Endodermal cell (in vitro differentiated cells): ENCODE measurements at regions not wholly inside any gene's neighbourhood (a gene's known extent, or its start where the extent isn't known, plus 50 kb on each side); places are given as distances from the start of the nearest gene placed in this dataset.

Experiments
- DNase-seq: peaks from one replicate; pipeline ENCODE4 v3.0.0-alpha.2; 2017
- H3K27ac ChIP-seq: 2 replicates; pipeline ENCODE4 v1.5.1; 2013; ENCODE audit warnings: mild to moderate bottlenecking, low read depth, low read length, moderate library complexity
- H3K27me3 ChIP-seq: 2 replicates; pipeline ENCODE4 v1.6.1; 2013; ENCODE audit warnings: mild to moderate bottlenecking, low read length, moderate library complexity; ENCODE audit not compliant: insufficient read depth, control insufficient read depth, poor library complexity, severe bottlenecking
- H3K36me3 ChIP-seq: 2 replicates; pipeline ENCODE4 v1.7.0; 2013; ENCODE audit warnings: mild to moderate bottlenecking, low read length, moderate library complexity; ENCODE audit not compliant: control insufficient read depth, insufficient read depth
- H3K4me1 ChIP-seq: one replicate; pipeline ENCODE4 v1.7.0; 2013; ENCODE audit warnings: low read length; ENCODE audit not compliant: control insufficient read depth, insufficient read depth
- H3K4me3 ChIP-seq: 2 replicates; pipeline ENCODE4 v1.5.1; 2013; ENCODE audit warnings: mild to moderate bottlenecking, low read length, moderate library complexity
- H3K9ac ChIP-seq: 2 replicates; pipeline ENCODE4 v1.6.1; 2013; ENCODE audit warnings: mild to moderate bottlenecking, low read length, moderate library complexity; ENCODE audit not compliant: poor library complexity, severe bottlenecking; ENCODE audit errors: extremely low read depth
- H3K9me3 ChIP-seq: 2 replicates; pipeline ENCODE4 v1.6.1; 2013; ENCODE audit warnings: mild to moderate bottlenecking, low read length, moderate library complexity; ENCODE audit not compliant: control insufficient read depth
- H3K27ac Mint-ChIP-seq: 2 replicates; pipeline ENCODE4 v1.8.0; 2020; ENCODE audit warnings: mixed read lengths
- H3K27me3 Mint-ChIP-seq: 2 replicates; pipeline ENCODE4 v1.8.0; 2021; ENCODE audit warnings: mild to moderate bottlenecking, mixed read lengths; ENCODE audit not compliant: insufficient read depth
- H3K36me3 Mint-ChIP-seq: 2 replicates; pipeline ENCODE4 v1.8.0; 2020; ENCODE audit warnings: low read depth, mixed read lengths
- H3K4me1 Mint-ChIP-seq: 2 replicates; pipeline ENCODE4 v1.8.0; 2020; ENCODE audit warnings: mixed read lengths
- H3K4me3 Mint-ChIP-seq: 2 replicates; pipeline ENCODE4 v1.8.0; 2020; ENCODE audit warnings: mild to moderate bottlenecking, moderate library complexity, mixed read lengths
- H3K9me3 Mint-ChIP-seq: 2 replicates; pipeline ENCODE4 v1.8.0; 2020; ENCODE audit warnings: mild to moderate bottlenecking, mixed read lengths
- WGBS, 2 experiments: methylation state at CpG; one replicate each; pipeline versions ENCODE4 v1.1.5 to v1.1.7; 2013; ENCODE audit warnings: missing lambda C conversion rate in 2 of 2, mixed read lengths in 1 of 2; ENCODE audit not compliant: insufficient coverage in 1 of 2, insufficient read length in 1 of 2; 5-methylcytosine and 5-hydroxymethylcytosine counted together
- TF ChIP-seq, protein P1 (sequence below): fragments of 200-600 bp; sonication (generic); conservative IDR thresholded peaks from 2 replicates; pipeline ENCODE4 v1.5.0; 2021; ENCODE audit warnings: antibody characterized with exemption, mild to moderate bottlenecking

DNA sequence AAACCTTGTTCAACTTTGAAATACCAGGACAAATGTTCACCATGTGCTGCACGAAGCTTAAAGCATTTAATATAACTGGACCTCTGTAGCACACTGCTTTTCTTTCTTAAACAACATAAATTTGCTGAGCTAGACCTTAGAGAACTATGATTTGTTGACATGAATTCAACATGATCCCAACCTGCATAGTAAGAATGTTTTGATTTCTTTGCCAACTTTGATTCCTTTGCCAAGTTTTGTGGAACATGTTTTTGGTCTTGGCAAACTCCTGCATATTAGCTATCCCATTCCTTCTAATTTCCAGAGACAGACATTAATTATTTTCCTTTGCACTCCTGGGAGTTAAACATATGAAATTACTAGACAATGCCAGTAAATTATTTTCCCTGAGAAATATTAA lies 197.2 kb upstream of the RBMS3 start:
- Mint-ChIP-seq H3K27me3 (no peaks in the 10 kb centered on the region), H3K4me3 (no peak overlapping the region), H3K4me1 (no peaks in the 10 kb centered on the region), H3K27ac (no peak overlapping the region), H3K36me3 (no peaks in the 10 kb centered on the region), H3K9me3 (no peaks in the 10 kb centered on the region)
- no peak for DNase-seq
- Histone ChIP-seq H3K4me1 (no peaks in the 10 kb centered on the region), H3K36me3 (no peaks in the 10 kb centered on the region), H3K4me3 (no peak overlapping the region), H3K27me3 (no peaks in the 10 kb centered on the region), H3K9ac (no peak overlapping the region), H3K27ac (no peak overlapping the region), H3K9me3 (no peaks in the 10 kb centered on the region)
- 82 to 100% methylated on average over 1 of the region's 1 CpG for WGBS, 2 experiments
- TF ChIP-seq, protein P1, sequence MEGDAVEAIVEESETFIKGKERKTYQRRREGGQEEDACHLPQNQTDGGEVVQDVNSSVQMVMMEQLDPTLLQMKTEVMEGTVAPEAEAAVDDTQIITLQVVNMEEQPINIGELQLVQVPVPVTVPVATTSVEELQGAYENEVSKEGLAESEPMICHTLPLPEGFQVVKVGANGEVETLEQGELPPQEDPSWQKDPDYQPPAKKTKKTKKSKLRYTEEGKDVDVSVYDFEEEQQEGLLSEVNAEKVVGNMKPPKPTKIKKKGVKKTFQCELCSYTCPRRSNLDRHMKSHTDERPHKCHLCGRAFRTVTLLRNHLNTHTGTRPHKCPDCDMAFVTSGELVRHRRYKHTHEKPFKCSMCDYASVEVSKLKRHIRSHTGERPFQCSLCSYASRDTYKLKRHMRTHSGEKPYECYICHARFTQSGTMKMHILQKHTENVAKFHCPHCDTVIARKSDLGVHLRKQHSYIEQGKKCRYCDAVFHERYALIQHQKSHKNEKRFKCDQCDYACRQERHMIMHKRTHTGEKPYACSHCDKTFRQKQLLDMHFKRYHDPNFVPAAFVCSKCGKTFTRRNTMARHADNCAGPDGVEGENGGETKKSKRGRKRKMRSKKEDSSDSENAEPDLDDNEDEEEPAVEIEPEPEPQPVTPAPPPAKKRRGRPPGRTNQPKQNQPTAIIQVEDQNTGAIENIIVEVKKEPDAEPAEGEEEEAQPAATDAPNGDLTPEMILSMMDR, result no peak

DNA sequence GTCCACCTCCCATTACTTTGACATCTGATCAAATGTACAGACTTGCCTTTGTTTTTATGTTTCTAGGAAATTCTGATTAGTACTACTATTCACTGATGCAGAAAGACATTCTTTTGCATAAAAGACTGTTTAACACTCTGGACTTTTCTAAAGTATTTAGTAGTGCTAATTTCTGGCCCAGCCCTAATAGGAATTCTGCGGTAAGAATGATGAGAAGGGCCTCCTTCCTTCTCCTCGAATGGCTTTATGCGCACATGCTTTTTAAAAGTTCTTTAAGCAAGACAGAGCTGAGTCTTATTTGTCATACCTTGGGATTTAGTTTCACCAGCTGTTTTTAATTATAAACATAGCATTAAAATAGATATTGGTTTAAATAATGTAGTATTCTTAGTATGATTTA lies 192.3 kb upstream of the RBMS3 start:
- Mint-ChIP-seq H3K27ac (no peak overlapping the region), H3K4me3 (no peak overlapping the region), H3K9me3 (no peaks in the 10 kb centered on the region), H3K27me3 (no peaks in the 10 kb centered on the region), H3K36me3 (no peaks in the 10 kb centered on the region), H3K4me1 (no peaks in the 10 kb centered on the region)
- no peak for DNase-seq
- TF ChIP-seq, protein P1, result no peak
- no peaks in the 10 kb centered on the region for H3K9me3 ChIP-seq
- no peaks in the 10 kb centered on the region for H3K36me3 ChIP-seq
- H3K4me1 ChIP-seq, result no peaks in the 10 kb centered on the region
- WGBS, 2 experiments, result 88 to 94% methylated on average over 1 to 3 of the region's 3 CpGs
- no peaks in the 10 kb centered on the region for H3K27me3 ChIP-seq
- no peak overlapping the region for H3K4me3 ChIP-seq
- H3K9ac ChIP-seq, result no peak overlapping the region
- no peak overlapping the region for H3K27ac ChIP-seq

DNA sequence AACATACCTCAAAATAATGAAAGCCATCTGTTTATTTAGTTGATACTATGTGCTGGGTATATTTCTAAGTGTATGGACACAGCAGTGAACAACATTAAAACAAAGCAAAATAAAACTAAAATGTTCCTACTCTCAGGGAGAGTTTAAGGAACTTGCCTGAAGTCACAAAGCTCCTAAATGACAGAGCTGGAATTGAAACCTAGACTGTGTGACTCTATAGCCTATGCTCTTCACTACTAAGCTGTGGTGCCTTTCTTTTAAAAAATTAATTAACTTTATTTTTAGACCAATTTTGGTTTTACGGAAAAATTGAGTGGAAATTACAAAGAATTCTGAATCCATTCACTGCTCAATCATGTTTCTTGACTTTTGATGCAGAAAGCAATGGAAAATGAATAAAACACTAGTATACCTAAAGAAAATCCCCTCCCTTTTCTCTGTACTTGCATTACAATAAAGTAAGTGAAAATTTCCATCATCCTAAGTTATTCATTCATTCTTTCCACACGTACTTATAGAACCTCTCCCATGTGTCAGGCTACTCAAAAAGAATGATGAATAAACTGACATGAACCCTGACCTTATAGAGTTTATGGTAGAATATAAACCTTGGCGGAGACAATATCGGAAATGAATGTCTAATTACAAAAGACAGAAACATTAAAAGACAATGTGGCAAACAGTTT lies 189.8 kb upstream of the RBMS3 start:
- no peak overlapping the region for H3K4me3 Mint-ChIP-seq
- H3K4me1 Mint-ChIP-seq, result no peaks in the 10 kb centered on the region
- no peaks in the 10 kb centered on the region for H3K27me3 Mint-ChIP-seq
- Histone ChIP-seq H3K36me3 (no peaks in the 10 kb centered on the region), H3K4me1 (no peaks in the 10 kb centered on the region), H3K9me3 (no peaks in the 10 kb centered on the region), H3K27me3 (no peaks in the 10 kb centered on the region), H3K27ac (no peak overlapping the region), H3K9ac (no peak overlapping the region), H3K4me3 (no peak overlapping the region)
- H3K27ac Mint-ChIP-seq, result no peak overlapping the region
- WGBS, 2 experiments, result 93% methylated on average over 3 to 4 of the region's 4 CpGs
- H3K9me3 Mint-ChIP-seq, result no peaks in the 10 kb centered on the region
- DNase-seq, result no peak
- TF ChIP-seq, protein P1, result no peak
- no peaks in the 10 kb centered on the region for H3K36me3 Mint-ChIP-seq
